Duodenal mucosa (tissue), 2 donors: ENCODE measurements at regions not wholly inside any gene's neighbourhood (a gene's known extent, or its start where the extent isn't known, plus 50 kb on each side); places are given as distances from the start of the nearest gene placed in this dataset.

Experiments
- H3K27ac ChIP-seq: one replicate; pipeline ENCODE4 v1.7.0; 2013; ENCODE audit warnings: low read depth, low read length
- H3K27me3 ChIP-seq, 2 donors: one replicate each; pipeline ENCODE4 v1.7.0; 2013; ENCODE audit warnings: low read length in 2 of 2, control low read depth in 1 of 2; ENCODE audit not compliant: insufficient read depth in 2 of 2, control insufficient read depth in 1 of 2
- H3K36me3 ChIP-seq, 2 donors: one replicate each; pipeline ENCODE4 v1.7.0; 2013; ENCODE audit warnings: low read length in 2 of 2, control low read depth in 1 of 2; ENCODE audit not compliant: insufficient read depth in 2 of 2, control insufficient read depth in 1 of 2
- H3K4me1 ChIP-seq, 2 donors: one replicate each; pipeline ENCODE4 v1.7.0; 2013; ENCODE audit warnings: low read length in 2 of 2, control low read depth in 1 of 2; ENCODE audit not compliant: insufficient read depth in 2 of 2, control insufficient read depth in 1 of 2
- H3K4me3 ChIP-seq, 2 donors: one replicate each; pipeline ENCODE4 v1.7.0; 2013; ENCODE audit warnings: low read length in 2 of 2, low read depth in 1 of 2
- H3K9ac ChIP-seq, 2 donors: one replicate each; pipeline ENCODE4 v1.7.0; 2013; ENCODE audit warnings: low read length in 2 of 2, low read depth in 1 of 2
- H3K9me3 ChIP-seq, 2 donors: one replicate each; pipeline ENCODE4 v1.7.0; 2013; ENCODE audit warnings: low read length in 2 of 2, control low read depth in 1 of 2; ENCODE audit not compliant: control insufficient read depth in 1 of 2

DNA sequence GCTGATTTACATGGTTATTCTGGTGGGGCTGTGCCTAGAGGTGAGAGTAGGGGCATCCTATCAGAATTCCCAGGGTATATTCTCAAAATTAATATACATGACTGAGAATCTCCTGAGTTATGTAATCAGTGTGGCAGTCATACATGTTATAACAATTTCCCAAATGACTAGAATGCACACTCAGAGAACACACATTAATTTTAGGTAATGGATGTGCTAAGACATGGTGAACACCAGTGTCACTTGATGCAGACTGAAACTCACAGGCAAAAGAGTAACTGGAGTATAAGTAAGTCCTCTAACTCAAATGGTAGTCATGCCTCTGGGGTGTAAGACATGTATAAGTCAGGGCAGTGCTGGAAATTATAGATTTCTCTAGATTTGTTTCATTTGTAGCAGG is 1198.4 kb upstream of the CITED2 start:
- no peaks in the 10 kb centered on the region for H3K9me3 ChIP-seq
- H3K36me3 ChIP-seq: no peaks in the 10 kb centered on the region
- H3K9ac ChIP-seq: no peak overlapping the region
- no peak overlapping the region for H3K27ac ChIP-seq
- H3K27me3 ChIP-seq: no peaks in the 10 kb centered on the region
- no peaks in the 10 kb centered on the region for H3K4me1 ChIP-seq
- H3K4me3 ChIP-seq: no peak overlapping the region

- no peak overlapping the region for H3K4me3 ChIP-seq
- no peaks in the 10 kb centered on the region for H3K4me1 ChIP-seq
- H3K9ac ChIP-seq: no peak overlapping the region
- H3K27me3 ChIP-seq: no peaks in the 10 kb centered on the region
- H3K36me3 ChIP-seq: no peaks in the 10 kb centered on the region
- H3K9me3 ChIP-seq: no peaks in the 10 kb centered on the region
- H3K27ac ChIP-seq: no peak overlapping the region
Observed at GRCh38 chr6:140572129-140572528, 1197.7 kb upstream of the CITED2 start.

GRCh38 chr6:140571145-140571544 is 1196.7 kb upstream of the CITED2 start:
- Histone ChIP-seq H3K27ac (no peak overlapping the region), H3K27me3 (no peaks in the 10 kb centered on the region), H3K4me3 (no peak overlapping the region), H3K9me3 (no peaks in the 10 kb centered on the region), H3K9ac (no peak overlapping the region), H3K4me1 (peaks cover 0 to 3% of the 10 kb centered on the region in 2 donors), H3K36me3 (no peaks in the 10 kb centered on the region)

GRCh38 chr6:140567466-140567865 is 1193.0 kb upstream of the CITED2 start:
- Histone ChIP-seq H3K9ac (no peak overlapping the region), H3K9me3 (no peaks in the 10 kb centered on the region), H3K4me3 (no peak overlapping the region), H3K36me3 (no peaks in the 10 kb centered on the region), H3K27me3 (no peaks in the 10 kb centered on the region), H3K4me1 (peaks cover 0 to 3% of the 10 kb centered on the region in 2 donors), H3K27ac (no peak overlapping the region)

GRCh38 chr6:140566781-140567277 is 1192.4 kb upstream of the CITED2 start:
- Histone ChIP-seq H3K27me3 (no peaks in the 10 kb centered on the region), H3K27ac (no peak overlapping the region), H3K9me3 (no peaks in the 10 kb centered on the region), H3K4me1 (peaks cover 0 to 3% of the 10 kb centered on the region in 2 donors), H3K9ac (no peak overlapping the region), H3K36me3 (no peaks in the 10 kb centered on the region), H3K4me3 (no peak overlapping the region)

- no peak overlapping the region for H3K27ac ChIP-seq
- H3K9ac ChIP-seq: no peak overlapping the region
- peaks cover 0 to 3% of the 10 kb centered on the region in 2 donors for H3K4me1 ChIP-seq
- H3K9me3 ChIP-seq: no peaks in the 10 kb centered on the region
- H3K36me3 ChIP-seq: no peaks in the 10 kb centered on the region
- H3K27me3 ChIP-seq: no peaks in the 10 kb centered on the region
- H3K4me3 ChIP-seq: no peak overlapping the region
Observed at GRCh38 chr6:140563728-140564127, 1189.3 kb upstream of the CITED2 start.

DNA sequence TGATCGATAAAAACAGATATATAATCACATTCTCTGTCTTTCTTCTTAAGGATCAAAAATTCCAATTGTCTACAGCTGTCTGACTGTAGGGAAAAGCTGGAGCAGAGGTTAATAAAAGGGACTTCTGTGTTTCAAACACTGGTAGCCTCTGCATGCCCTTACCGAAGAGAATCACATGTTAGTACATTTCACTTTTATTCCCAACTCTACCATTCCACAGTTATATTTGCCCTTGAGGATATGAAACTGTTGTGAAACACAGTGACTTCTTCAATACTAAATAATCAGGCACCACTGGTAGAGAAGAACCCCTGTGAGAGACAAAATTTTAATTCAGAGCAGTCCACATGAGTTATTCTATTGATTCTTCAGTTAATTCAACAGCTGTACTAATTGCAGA is 1187.3 kb upstream of the CITED2 start:
- H3K9me3 ChIP-seq: no peaks in the 10 kb centered on the region
- H3K27me3 ChIP-seq: no peaks in the 10 kb centered on the region
- no peak overlapping the region for H3K27ac ChIP-seq
- H3K9ac ChIP-seq: no peak overlapping the region
- no peak overlapping the region for H3K4me3 ChIP-seq
- H3K36me3 ChIP-seq: no peaks in the 10 kb centered on the region
- H3K4me1 ChIP-seq: peaks cover 0 to 3% of the 10 kb centered on the region in 2 donors

DNA sequence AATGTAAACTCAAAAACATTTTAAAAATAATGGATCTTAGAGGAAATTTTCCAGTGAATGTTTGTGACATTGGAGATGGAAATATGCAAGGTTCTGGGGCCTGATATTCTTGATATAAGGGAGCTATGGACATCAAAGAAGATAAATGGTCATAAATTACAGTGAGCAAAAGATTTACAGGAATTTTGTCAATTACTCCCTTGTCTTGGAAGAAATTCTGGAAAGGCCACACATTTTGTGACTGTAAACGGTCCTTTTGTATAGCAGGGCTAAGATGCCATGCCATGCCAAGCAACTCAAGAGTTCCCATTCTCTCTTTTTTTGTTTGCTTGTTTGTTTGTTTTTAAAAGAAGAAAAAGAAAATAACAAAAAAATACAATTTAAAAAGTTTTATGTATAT is 1186.2 kb upstream of the CITED2 start:
- no peaks in the 10 kb centered on the region for H3K36me3 ChIP-seq
- H3K27me3 ChIP-seq: no peaks in the 10 kb centered on the region
- H3K4me1 ChIP-seq: no peaks in the 10 kb centered on the region
- no peak overlapping the region for H3K4me3 ChIP-seq
- no peak overlapping the region for H3K9ac ChIP-seq
- H3K27ac ChIP-seq: no peak overlapping the region
- no peaks in the 10 kb centered on the region for H3K9me3 ChIP-seq

DNA sequence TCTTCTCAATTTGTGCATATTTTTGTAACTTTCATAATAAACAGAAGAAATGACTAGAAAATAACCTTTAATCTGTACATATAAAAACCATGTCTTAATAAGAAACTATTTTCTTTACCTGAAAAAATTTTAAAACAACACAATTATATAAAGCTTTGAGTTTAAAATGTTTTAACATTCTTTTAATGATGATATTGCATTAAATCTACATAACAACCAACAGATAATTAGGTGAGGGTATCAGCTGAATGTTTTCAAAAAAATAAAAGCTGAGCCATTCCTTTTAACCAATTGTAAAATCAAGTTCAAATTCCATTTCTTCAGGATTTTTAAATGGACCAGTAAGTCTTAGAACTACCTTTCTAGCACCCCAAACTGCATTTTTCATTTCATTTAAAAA is 1185.0 kb upstream of the CITED2 start:
- Histone ChIP-seq H3K9ac (no peak overlapping the region), H3K27ac (no peak overlapping the region), H3K9me3 (no peaks in the 10 kb centered on the region), H3K4me3 (no peak overlapping the region), H3K27me3 (no peaks in the 10 kb centered on the region), H3K36me3 (no peaks in the 10 kb centered on the region), H3K4me1 (no peaks in the 10 kb centered on the region)

GRCh38 chr6:140554421-140554820 is 1180.0 kb upstream of the CITED2 start:
- Histone ChIP-seq H3K36me3 (no peaks in the 10 kb centered on the region), H3K27ac (no peak overlapping the region), H3K4me3 (no peak overlapping the region), H3K9ac (no peak overlapping the region), H3K9me3 (no peaks in the 10 kb centered on the region), H3K27me3 (no peaks in the 10 kb centered on the region), H3K4me1 (no peaks in the 10 kb centered on the region)

- no peaks in the 10 kb centered on the region for H3K27me3 ChIP-seq
- H3K4me1 ChIP-seq: no peaks in the 10 kb centered on the region
- H3K36me3 ChIP-seq: no peaks in the 10 kb centered on the region
- no peak overlapping the region for H3K4me3 ChIP-seq
- no peak overlapping the region for H3K9ac ChIP-seq
- H3K9me3 ChIP-seq: no peaks in the 10 kb centered on the region
- no peak overlapping the region for H3K27ac ChIP-seq
Observed at GRCh38 chr6:140548366-140548765, 1173.9 kb upstream of the CITED2 start.
